ENCODE measurements at regions not wholly inside any gene's neighbourhood (a gene's known extent, or its start where the extent isn't known, plus 50 kb on each side); places are given as distances from the start of the nearest gene placed in this dataset.

GRCh38 chr6:114733596-114733995, 390.8 kb upstream of the HS3ST5 start:
- H3K9ac ChIP-seq (ENCODE audit: insufficient read length), result no peak overlapping the region
- H3K36me3 ChIP-seq (ENCODE audit: insufficient read depth, low read length), result no peaks in the 10 kb centered on the region
- H3K9me3 ChIP-seq (ENCODE audit: low read depth, low read length), result no peaks in the 10 kb centered on the region
- DNase-seq (ENCODE audit: low read depth, low spot score), result peak; percentile 87
- peak overlapping the region; percentile 78 for H3K27ac ChIP-seq
- H3K4me3 ChIP-seq, result peak overlapping the region; percentile 51
- TF ChIP-seq FOXP2 (optimal IDR thresholded peaks at IDR 0.05; ENCODE audit: control extremely low read depth, extremely low read length, insufficient read depth), result no peak
- no peak for TF ChIP-seq EZH2 (IDR thresholded peaks at IDR 0.05)
- TF ChIP-seq POLR2AphosphoS5 (IDR thresholded peaks at IDR 0.05; ENCODE audit: borderline replicate concordance, low read depth, low read length), result no peak; the same call in 1 of the 2 replicates

DNA sequence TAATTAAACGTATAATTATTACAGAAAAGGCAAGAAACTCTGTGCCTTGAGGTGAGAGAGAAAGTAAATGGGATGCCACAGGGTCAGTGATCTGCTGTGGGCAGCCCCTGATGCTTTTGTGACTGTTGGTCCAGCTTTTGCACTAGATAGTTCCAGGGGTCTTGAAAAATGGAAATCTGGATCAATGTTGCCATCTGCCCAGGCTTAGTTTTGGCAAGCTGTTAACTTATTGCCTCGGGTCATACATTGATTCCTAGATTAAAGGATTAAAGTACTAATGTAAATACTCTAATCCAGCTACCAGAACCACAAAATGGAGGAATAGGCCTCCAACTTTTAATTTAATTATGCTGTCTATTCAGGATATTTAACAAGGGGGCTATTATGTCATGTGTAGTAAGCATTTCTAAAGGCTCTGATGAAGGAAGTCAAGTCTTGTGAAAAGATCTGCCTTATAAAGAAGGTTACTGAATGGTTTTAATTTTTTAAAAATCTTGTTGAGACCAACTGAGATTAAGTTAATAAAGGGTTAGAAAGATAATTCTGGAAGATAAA, 376.0 kb upstream of the HS3ST5 start:
- H3K9ac ChIP-seq (ENCODE audit: insufficient read length), result no peak overlapping the region
- TF ChIP-seq EZH2 (IDR thresholded peaks at IDR 0.05) (no peak), POLR2AphosphoS5 (IDR thresholded peaks at IDR 0.05; ENCODE audit: borderline replicate concordance, low read depth, low read length) (no peak), FOXP2 (optimal IDR thresholded peaks at IDR 0.05; ENCODE audit: control extremely low read depth, extremely low read length, insufficient read depth) (no peak)
- H3K4me3 ChIP-seq, result no peak overlapping the region
- DNase-seq (ENCODE audit: low read depth, low spot score), result no peak
- H3K9me3 ChIP-seq (ENCODE audit: low read depth, low read length), result no peaks in the 10 kb centered on the region
- H3K27ac ChIP-seq, result no peak overlapping the region; the same call in 1 of the 2 replicates
- no peaks in the 10 kb centered on the region for H3K36me3 ChIP-seq (ENCODE audit: insufficient read depth, low read length)

- H3K9me3 ChIP-seq (ENCODE audit: low read depth, low read length), result no peaks in the 10 kb centered on the region
- peak overlapping the region; percentile 57; the same call in 1 of the 2 replicates for H3K27ac ChIP-seq
- no peak overlapping the region for H3K9ac ChIP-seq (ENCODE audit: insufficient read length)
- DNase-seq (ENCODE audit: low read depth, low spot score), result no peak
- TF ChIP-seq POLR2AphosphoS5 (IDR thresholded peaks at IDR 0.05; ENCODE audit: borderline replicate concordance, low read depth, low read length) (no peak), EZH2 (IDR thresholded peaks at IDR 0.05) (no peak), FOXP2 (optimal IDR thresholded peaks at IDR 0.05; ENCODE audit: control extremely low read depth, extremely low read length, insufficient read depth) (no peak)
- no peaks in the 10 kb centered on the region for H3K36me3 ChIP-seq (ENCODE audit: insufficient read depth, low read length)
- H3K4me3 ChIP-seq, result no peak overlapping the region
These were observed 375.4 kb upstream of the HS3ST5 start for GRCh38 chr6:114718186-114718585.

DNA sequence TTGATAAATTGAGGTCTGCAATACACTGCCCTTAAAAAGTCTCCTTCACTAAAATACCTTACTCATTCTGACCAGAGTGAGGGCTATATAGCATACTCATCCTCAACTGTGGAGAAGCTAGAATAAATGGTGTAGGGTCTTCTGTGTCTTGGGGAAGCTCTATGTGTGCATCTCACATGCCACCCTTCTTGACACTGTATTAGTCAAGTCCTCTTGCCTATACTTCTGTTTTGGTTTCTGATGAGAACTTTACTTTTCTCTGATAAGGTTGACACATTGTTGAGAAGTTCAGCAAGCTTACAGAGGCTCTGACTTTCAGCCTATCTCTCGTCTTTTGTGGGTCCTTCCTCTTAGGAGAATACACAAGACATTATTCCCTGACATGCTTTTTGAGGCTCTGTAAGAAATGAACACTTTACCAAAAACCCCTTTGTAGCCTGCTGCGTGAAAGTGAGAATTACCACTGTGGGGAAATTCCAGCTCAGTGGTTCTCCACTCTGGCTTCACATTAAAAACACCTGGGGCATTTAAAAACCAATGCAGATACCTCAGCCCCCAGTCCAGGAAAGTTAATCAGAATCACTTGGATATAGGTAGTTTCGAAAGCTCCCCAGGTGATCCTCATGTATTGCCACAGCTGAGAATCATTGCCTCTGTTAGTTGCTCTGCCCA, 372.1 kb upstream of the HS3ST5 start:
- DNase-seq (ENCODE audit: low read depth, low spot score), result no peak
- no peak overlapping the region for H3K4me3 ChIP-seq
- no peak overlapping the region for H3K27ac ChIP-seq
- H3K9ac ChIP-seq (ENCODE audit: insufficient read length), result no peak overlapping the region
- no peak for TF ChIP-seq FOXP2 (optimal IDR thresholded peaks at IDR 0.05; ENCODE audit: control extremely low read depth, extremely low read length, insufficient read depth)
- no peak for TF ChIP-seq EZH2 (IDR thresholded peaks at IDR 0.05)
- H3K9me3 ChIP-seq (ENCODE audit: low read depth, low read length), result no peaks in the 10 kb centered on the region
- no peaks in the 10 kb centered on the region for H3K36me3 ChIP-seq (ENCODE audit: insufficient read depth, low read length)

- Histone ChIP-seq H3K4me3 (no peak overlapping the region), H3K36me3 (ENCODE audit: insufficient read depth, low read length) (no peaks in the 10 kb centered on the region), H3K9ac (ENCODE audit: insufficient read length) (no peak overlapping the region), H3K27ac (no peak overlapping the region), H3K9me3 (ENCODE audit: low read depth, low read length) (no peaks in the 10 kb centered on the region)
- DNase-seq (ENCODE audit: low read depth, low spot score), result no peak
- TF ChIP-seq EZH2 (IDR thresholded peaks at IDR 0.05) (no peak), FOXP2 (optimal IDR thresholded peaks at IDR 0.05; ENCODE audit: control extremely low read depth, extremely low read length, insufficient read depth) (no peak), POLR2AphosphoS5 (IDR thresholded peaks at IDR 0.05; ENCODE audit: borderline replicate concordance, low read depth, low read length) (no peak)
These were observed 370.9 kb upstream of the HS3ST5 start for GRCh38 chr6:114713690-114714089.

DNA sequence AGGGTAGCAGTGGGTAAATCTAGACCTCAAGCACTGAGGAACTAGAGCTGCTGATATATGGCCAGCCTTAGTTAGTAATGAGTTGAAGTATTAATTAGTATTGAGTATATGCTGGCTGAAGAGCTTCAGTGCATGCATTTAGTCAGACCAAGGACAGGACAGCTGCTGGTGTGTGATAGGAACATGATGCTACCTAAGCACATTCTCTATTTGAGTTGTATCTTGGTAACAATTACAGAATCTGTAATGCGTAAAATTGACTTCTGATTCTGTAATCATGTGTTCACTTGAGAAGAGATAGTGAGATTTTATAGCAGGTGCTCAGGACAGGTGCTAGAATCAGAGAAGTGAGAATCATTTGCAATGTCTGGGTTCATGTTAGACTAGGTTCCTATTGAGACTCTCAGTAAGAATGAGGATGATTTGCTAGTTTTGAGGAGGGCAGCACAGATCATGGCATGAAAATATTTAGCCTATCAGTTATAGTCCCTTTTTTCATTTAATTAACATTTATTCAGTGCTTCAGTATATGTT, 369.4 kb upstream of the HS3ST5 start:
- no peak for DNase-seq (ENCODE audit: low read depth, low spot score)
- H3K27ac ChIP-seq, result no peak overlapping the region
- no peaks in the 10 kb centered on the region for H3K36me3 ChIP-seq (ENCODE audit: insufficient read depth, low read length)

GRCh38 chr6:114707081-114707620, 364.3 kb upstream of the HS3ST5 start:
- TF ChIP-seq FOXP2 (optimal IDR thresholded peaks at IDR 0.05; ENCODE audit: control extremely low read depth, extremely low read length, insufficient read depth) (no peak), POLR2AphosphoS5 (IDR thresholded peaks at IDR 0.05; ENCODE audit: borderline replicate concordance, low read depth, low read length) (no peak), EZH2 (IDR thresholded peaks at IDR 0.05) (no peak)
- Histone ChIP-seq H3K9me3 (ENCODE audit: low read depth, low read length) (no peaks in the 10 kb centered on the region), H3K27ac (no peak overlapping the region), H3K36me3 (ENCODE audit: insufficient read depth, low read length) (no peaks in the 10 kb centered on the region), H3K4me3 (no peak overlapping the region), H3K9ac (ENCODE audit: insufficient read length) (no peak overlapping the region)
- DNase-seq (ENCODE audit: low read depth, low spot score), result no peak

More for the DNA sequence above, 369.4 kb upstream of the HS3ST5 start:
- H3K4me3 ChIP-seq, result no peak overlapping the region
- no peaks in the 10 kb centered on the region for H3K9me3 ChIP-seq (ENCODE audit: low read depth, low read length)
- no peak for TF ChIP-seq POLR2AphosphoS5 (IDR thresholded peaks at IDR 0.05; ENCODE audit: borderline replicate concordance, low read depth, low read length)
- TF ChIP-seq EZH2 (IDR thresholded peaks at IDR 0.05), result no peak
- no peak for TF ChIP-seq FOXP2 (optimal IDR thresholded peaks at IDR 0.05; ENCODE audit: control extremely low read depth, extremely low read length, insufficient read depth)
- no peak overlapping the region for H3K9ac ChIP-seq (ENCODE audit: insufficient read length)

DNA sequence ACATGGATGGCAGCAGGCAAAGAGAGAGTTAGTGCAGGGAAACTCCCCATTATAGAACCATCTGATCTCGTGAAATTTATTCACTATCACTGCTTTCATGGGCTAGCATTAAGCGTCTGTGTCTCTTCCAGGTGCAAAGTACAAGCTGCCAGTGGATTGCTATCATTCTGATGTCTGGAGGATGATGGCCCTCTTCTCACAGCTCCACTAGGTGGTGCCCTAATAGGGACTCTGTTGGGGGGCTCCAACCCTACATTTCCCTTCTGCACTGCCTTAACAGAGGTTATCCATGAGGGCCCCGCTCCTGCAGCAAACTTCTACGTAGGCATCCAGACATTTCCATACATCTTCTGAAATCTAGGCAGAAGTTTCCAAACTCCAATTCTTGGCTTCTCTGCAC, 347.8 kb upstream of the HS3ST5 start:
- no peak overlapping the region for H3K4me3 ChIP-seq
- no peaks in the 10 kb centered on the region for H3K9me3 ChIP-seq (ENCODE audit: low read depth, low read length)
- H3K9ac ChIP-seq (ENCODE audit: insufficient read length), result no peak overlapping the region
- no peak overlapping the region for H3K27ac ChIP-seq
- TF ChIP-seq EZH2 (IDR thresholded peaks at IDR 0.05) (no peak), FOXP2 (optimal IDR thresholded peaks at IDR 0.05; ENCODE audit: control extremely low read depth, extremely low read length, insufficient read depth) (no peak), POLR2AphosphoS5 (IDR thresholded peaks at IDR 0.05; ENCODE audit: borderline replicate concordance, low read depth, low read length) (no peak)
- no peaks in the 10 kb centered on the region for H3K36me3 ChIP-seq (ENCODE audit: insufficient read depth, low read length)
- no peak for DNase-seq (ENCODE audit: low read depth, low spot score)

Measured in SK-N-MC (cell line).